SK-N-SH (cell line): ENCODE measurements at regions not wholly inside any gene's neighbourhood (a gene's known extent, or its start where the extent isn't known, plus 50 kb on each side); places are given as distances from the start of the nearest gene placed in this dataset.

ENCODE experiments used
- CTCF ChIA-PET: fragments of 300-600, 350-600 bp; formaldehyde crosslinking; extraction: SDS; loops from one replicate; lab custom pipeline; 2021; lab: Yijun Ruan, JAX
- POLR2A ChIA-PET: fragments of 350-600 bp; sonication (Branson Sonifier 250); formaldehyde crosslinking; extraction: SDS; loops from one replicate; lab custom pipeline; 2020; ENCODE audit warnings: antibody characterized with exemption, inconsistent platforms; lab: Yijun Ruan, JAX
- DNase-seq: peaks from one replicate; pipeline ENCODE4 v3.0.0; 2012
- H2AFZ ChIP-seq: fragments of 200-600 bp; sonication (generic); 2 replicates; pipeline ENCODE4 v1.8.1; 2016; ENCODE audit warnings: antibody characterized with exemption, mild to moderate bottlenecking, low read depth
- H3F3A ChIP-seq: fragments of 200-600 bp; sonication (generic); replicated peaks from 2 replicates; pipeline ENCODE3; 2016; ENCODE audit warnings: antibody characterized with exemption, mild to moderate bottlenecking; ENCODE audit not compliant: insufficient read depth
- H3K27ac ChIP-seq, 2 experiments: fragments of 200-500 bp in 1 of 2; fragments of 200-600 bp in 1 of 2; sonication (Bioruptor generic) in 1 of 2; sonication (generic), shearing (Covaris generic) in 1 of 2; 2 replicates each; pipeline versions ENCODE4 v1.5.1 to v1.6.1; 2014 to 2016; ENCODE audit warnings: low read depth in 2 of 2, inconsistent platforms in 1 of 2, low read length in 1 of 2, mild to moderate bottlenecking in 1 of 2, mixed read lengths in 1 of 2
- H3K27me3 ChIP-seq: fragments of 200-600 bp; sonication (generic), shearing (Covaris generic); 2 replicates; pipeline ENCODE4 v1.6.1; 2016; ENCODE audit warnings: mixed run types; ENCODE audit not compliant: insufficient read depth
- H3K36me3 ChIP-seq, 2 experiments: fragments of 200-500 bp in 1 of 2; fragments of 200-600 bp in 1 of 2; sonication (Bioruptor generic) in 1 of 2; sonication (generic) in 1 of 2; replicated peaks in 1 of 2; 2 replicates each; pipeline versions ENCODE3 to v1.5.1; 2014 to 2016; ENCODE audit warnings: low read length in 1 of 2, mild to moderate bottlenecking in 1 of 2; ENCODE audit not compliant: insufficient read depth in 2 of 2, control insufficient read depth in 1 of 2
- H3K4me1 ChIP-seq, 2 experiments: fragments of 200-500 bp in 1 of 2; fragments of 200-600 bp in 1 of 2; sonication (Bioruptor generic) in 1 of 2; sonication (generic), shearing (Covaris generic) in 1 of 2; 2 replicates each; pipeline versions ENCODE4 v1.5.1 to v1.6.1; 2014 to 2016; ENCODE audit warnings: low read depth in 1 of 2, low read length in 1 of 2, mixed run types in 1 of 2; ENCODE audit not compliant: insufficient read depth in 2 of 2, control insufficient read depth in 1 of 2
- H3K4me2 ChIP-seq: fragments of 200-600 bp; sonication (generic), shearing (Covaris generic); 2 replicates; pipeline ENCODE4 v1.6.1; 2017; ENCODE audit warnings: mixed run types
- H3K4me3 ChIP-seq, 2 experiments: fragments of 200-500 bp in 1 of 2; fragments of 200-600 bp in 1 of 2; sonication (Bioruptor generic) in 1 of 2; sonication (generic), shearing (Covaris generic) in 1 of 2; 2 replicates each; pipeline versions ENCODE4 v1.5.1 to v1.8.1; 2014 to 2016; ENCODE audit warnings: low read depth in 2 of 2, inconsistent platforms in 1 of 2, low read length in 1 of 2, mild to moderate bottlenecking in 1 of 2, mixed read lengths in 1 of 2, moderate library complexity in 1 of 2
- H3K79me2 ChIP-seq: fragments of 200-600 bp; sonication (generic); 2 replicates; pipeline ENCODE4 v1.8.1; 2017; ENCODE audit warnings: mild to moderate bottlenecking; ENCODE audit not compliant: insufficient read depth
- H3K9ac ChIP-seq: fragments of 200-600 bp; sonication (generic); 2 replicates; pipeline ENCODE4 v1.6.1; 2017; ENCODE audit warnings: mixed run types
- H3K9me2 ChIP-seq: fragments of 200-600 bp; sonication (generic); 2 replicates; pipeline ENCODE4 v1.6.1; 2017; ENCODE audit warnings: mixed run types
- H3K9me3 ChIP-seq: fragments of 200-600 bp; sonication (generic); 2 replicates; pipeline ENCODE4 v1.6.1; 2017; ENCODE audit warnings: mixed run types, mild to moderate bottlenecking, moderate library complexity
- H4K20me1 ChIP-seq: fragments of 200-600 bp; sonication (generic); 2 replicates; pipeline ENCODE4 v1.6.1; 2017; ENCODE audit warnings: mild to moderate bottlenecking, mixed run types; ENCODE audit not compliant: insufficient read depth
- EP300 ChIP-seq, 2 experiments: IDR thresholded peaks; 2 replicates each; pipeline versions ENCODE4 v1.4.0 to v1.6.1; 2012; ENCODE audit warnings: borderline replicate concordance in 1 of 2, low read depth in 1 of 2, low read length in 1 of 2
- FOSL2 ChIP-seq: IDR thresholded peaks from 2 replicates; pipeline ENCODE4 v1.4.0; 2012; ENCODE audit warnings: low read depth, mild to moderate bottlenecking, moderate library complexity, borderline replicate concordance
- GATA2 ChIP-seq: sonication (generic); formaldehyde crosslinking; IDR thresholded peaks from 2 replicates; pipeline ENCODE4 v1.5.0; 2020; ENCODE audit warnings: mild to moderate bottlenecking, missing genetic modification reagents
- MAX ChIP-seq: IDR thresholded peaks from 2 replicates; pipeline ENCODE4 v1.4.0; 2012; ENCODE audit warnings: low read depth
- PBX3 ChIP-seq: IDR thresholded peaks from 2 replicates; pipeline ENCODE4; 2012
- POLR2AphosphoS5 ChIP-seq: IDR thresholded peaks from 2 replicates; pipeline ENCODE4 v1.6.1; 2012; ENCODE audit warnings: low read depth, low read length
- RAD21 ChIP-seq: IDR thresholded peaks from 2 replicates; pipeline ENCODE4 v1.6.1; 2012; ENCODE audit warnings: mild to moderate bottlenecking, low read length
- RFX5 ChIP-seq: IDR thresholded peaks from 2 replicates; pipeline ENCODE4 v1.6.1; 2012; ENCODE audit warnings: mild to moderate bottlenecking, improper control_type of control experiment, low read length
- RXRA ChIP-seq: IDR thresholded peaks from 2 replicates; pipeline ENCODE4 v1.4.0; 2012; ENCODE audit warnings: low read depth, mild to moderate bottlenecking, borderline replicate concordance
- SIN3A ChIP-seq: IDR thresholded peaks from 2 replicates; pipeline ENCODE4 v1.6.1; 2012; ENCODE audit warnings: low read depth, mild to moderate bottlenecking, low read length, moderate library complexity, borderline replicate concordance
- TAF1 ChIP-seq: IDR thresholded peaks from 2 replicates; pipeline ENCODE4 v1.6.1; 2012; ENCODE audit warnings: low read depth, mild to moderate bottlenecking, low read length, moderate library complexity, borderline replicate concordance
- TCF12 ChIP-seq: IDR thresholded peaks from 2 replicates; pipeline ENCODE4 v1.4.0; 2012
- USF2 ChIP-seq: fragments of 150-350 bp; IDR thresholded peaks from 2 replicates; pipeline ENCODE4 v1.6.1; 2017; ENCODE audit warnings: antibody characterized with exemption, low read length, low read depth, borderline replicate concordance
- YY1 ChIP-seq: IDR thresholded peaks from 2 replicates; pipeline ENCODE4 v1.4.0; 2012; ENCODE audit warnings: low read depth, mild to moderate bottlenecking
- WGBS: methylation state at CpG from one replicate; pipeline ENCODE4 v1.1.6; 2017; ENCODE audit warnings: low lambda C conversion rate; 5-methylcytosine and 5-hydroxymethylcytosine counted together
- TF ChIP-seq, protein P1 (sequence below): IDR thresholded peaks from 2 replicates; pipeline ENCODE4 v1.4.0; 2012; ENCODE audit warnings: low read depth, borderline replicate concordance

- Histone ChIP-seq H3F3A (no peaks in the 10 kb centered on the region), H3K4me1 (no peaks in the 10 kb centered on the region), H3K9me2 (no peaks in the 10 kb centered on the region), H3K4me2 (no peak overlapping the region), H3K79me2 (no peaks in the 10 kb centered on the region), H3K4me3 (no peak overlapping the region), H3K27me3 (no peaks in the 10 kb centered on the region), H4K20me1 (no peaks in the 10 kb centered on the region), H3K9ac (no peak overlapping the region), H3K36me3 (no peaks in the 10 kb centered on the region), H3K9me3 (no peaks in the 10 kb centered on the region), H3K27ac (no peak overlapping the region), H2AFZ (no peak overlapping the region)
- CTCF ChIA-PET, result interaction anchor here (1.5 kb wide), 1 partner anchor 13 kb away, joined by 4 read pairs; no protein-coding TSS in a partner anchor
- TF ChIP-seq, protein P1, sequence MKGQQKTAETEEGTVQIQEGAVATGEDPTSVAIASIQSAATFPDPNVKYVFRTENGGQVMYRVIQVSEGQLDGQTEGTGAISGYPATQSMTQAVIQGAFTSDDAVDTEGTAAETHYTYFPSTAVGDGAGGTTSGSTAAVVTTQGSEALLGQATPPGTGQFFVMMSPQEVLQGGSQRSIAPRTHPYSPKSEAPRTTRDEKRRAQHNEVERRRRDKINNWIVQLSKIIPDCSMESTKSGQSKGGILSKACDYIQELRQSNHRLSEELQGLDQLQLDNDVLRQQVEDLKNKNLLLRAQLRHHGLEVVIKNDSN, result no peak
- TF ChIP-seq MAX, result no peak
- no peak for TF ChIP-seq TCF12
- no peak for TF ChIP-seq TAF1
- no peak for TF ChIP-seq SIN3A
- TF ChIP-seq POLR2AphosphoS5, result no peak
- TF ChIP-seq GATA2 (CRISPR knock-in tag), result no peak
- no peak for DNase-seq
- POLR2A ChIA-PET, result no interaction called here
Observed at GRCh38 chr5:109561447-109561846, 128.3 kb upstream of the MAN2A1 start.

GRCh38 chr5:109560554-109560953 is 129.2 kb upstream of the MAN2A1 start:
- no peak for DNase-seq
- no peak for TF ChIP-seq RXRA
- TF ChIP-seq RFX5, result no peak
- H3K4me2 ChIP-seq, result no peak overlapping the region
- CTCF ChIA-PET, result no interaction called here
- no peaks in the 10 kb centered on the region for H3K27me3 ChIP-seq
- H3K4me1 ChIP-seq, result no peaks in the 10 kb centered on the region
- H2AFZ ChIP-seq, result no peak overlapping the region
- H3K9ac ChIP-seq, result no peak overlapping the region
- H3K9me2 ChIP-seq, result no peaks in the 10 kb centered on the region
- H3F3A ChIP-seq, result no peaks in the 10 kb centered on the region
- WGBS, result 79% methylated on average over 7 of the region's 7 CpGs
- no peaks in the 10 kb centered on the region for H4K20me1 ChIP-seq
- H3K79me2 ChIP-seq, result no peaks in the 10 kb centered on the region
- no peaks in the 10 kb centered on the region for H3K9me3 ChIP-seq
- POLR2A ChIA-PET, result no interaction called here
- H3K36me3 ChIP-seq, result no peaks in the 10 kb centered on the region
- H3K4me3 ChIP-seq, result no peak overlapping the region
- no peak overlapping the region for H3K27ac ChIP-seq

DNA sequence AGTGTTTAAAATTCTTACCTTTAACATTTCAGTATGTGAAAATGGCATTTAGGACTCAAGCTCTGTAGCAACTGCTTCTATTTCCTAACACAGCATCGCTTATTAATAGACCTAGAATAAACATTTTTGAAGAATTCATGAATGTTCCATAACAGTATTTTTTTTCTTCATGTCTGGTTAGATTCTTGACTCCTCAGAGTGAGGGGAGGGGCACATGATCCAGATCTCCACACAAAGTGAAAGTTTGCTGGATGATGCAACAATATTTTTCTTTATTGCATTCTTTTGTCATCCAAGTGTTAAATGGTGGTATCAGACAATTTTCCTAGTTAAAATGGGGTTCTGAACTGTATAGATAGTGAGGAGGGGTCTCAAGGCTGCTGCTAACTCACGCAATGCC is 130.8 kb upstream of the MAN2A1 start:
- Histone ChIP-seq H3K4me3 (no peak overlapping the region), H3K9me2 (no peaks in the 10 kb centered on the region), H3K36me3 (no peaks in the 10 kb centered on the region), H4K20me1 (no peaks in the 10 kb centered on the region), H2AFZ (no peak overlapping the region), H3K79me2 (no peaks in the 10 kb centered on the region), H3K4me2 (no peak overlapping the region), H3K9ac (no peak overlapping the region), H3K4me1 (no peaks in the 10 kb centered on the region), H3K9me3 (no peaks in the 10 kb centered on the region), H3K27ac (no peak overlapping the region), H3K27me3 (no peaks in the 10 kb centered on the region), H3F3A (no peaks in the 10 kb centered on the region)
- 84% methylated on average over 2 of the region's 2 CpGs for WGBS
- CTCF ChIA-PET, result interaction anchor here (1.1 kb wide), 1 partner anchor 11 kb away, joined by 3 read pairs; no protein-coding TSS in a partner anchor
- no peak for DNase-seq
- POLR2A ChIA-PET, result no interaction called here
- TF ChIP-seq YY1, result no peak
- no peak for TF ChIP-seq USF2
- no peak for TF ChIP-seq FOSL2
- no peak for TF ChIP-seq PBX3
- TF ChIP-seq RAD21, result no peak
- TF ChIP-seq EP300 (IDR thresholded peaks at IDR 0.05; ENCODE audit: borderline replicate concordance in 1 of 2, low read depth in 1 of 2, low read length in 1 of 2), result no peak
